AG09319 (cell line): ENCODE measurements at regions not wholly inside any gene's neighbourhood (a gene's known extent, or its start where the extent isn't known, plus 50 kb on each side); places are given as distances from the start of the nearest gene placed in this dataset.

ENCODE experiments used
- DNase-seq: peaks from one replicate; pipeline ENCODE4 v3.0.0-alpha.2; 2010; ENCODE audit warnings: low read depth; ENCODE audit errors: extremely low read depth
- TF ChIP-seq, protein P1 (sequence below): IDR thresholded peaks from 2 replicates; pipeline ENCODE4 v1.5.1; 2011; ENCODE audit warnings: low read depth, mild to moderate bottlenecking, inconsistent platforms, low read length, moderate library complexity

DNA sequence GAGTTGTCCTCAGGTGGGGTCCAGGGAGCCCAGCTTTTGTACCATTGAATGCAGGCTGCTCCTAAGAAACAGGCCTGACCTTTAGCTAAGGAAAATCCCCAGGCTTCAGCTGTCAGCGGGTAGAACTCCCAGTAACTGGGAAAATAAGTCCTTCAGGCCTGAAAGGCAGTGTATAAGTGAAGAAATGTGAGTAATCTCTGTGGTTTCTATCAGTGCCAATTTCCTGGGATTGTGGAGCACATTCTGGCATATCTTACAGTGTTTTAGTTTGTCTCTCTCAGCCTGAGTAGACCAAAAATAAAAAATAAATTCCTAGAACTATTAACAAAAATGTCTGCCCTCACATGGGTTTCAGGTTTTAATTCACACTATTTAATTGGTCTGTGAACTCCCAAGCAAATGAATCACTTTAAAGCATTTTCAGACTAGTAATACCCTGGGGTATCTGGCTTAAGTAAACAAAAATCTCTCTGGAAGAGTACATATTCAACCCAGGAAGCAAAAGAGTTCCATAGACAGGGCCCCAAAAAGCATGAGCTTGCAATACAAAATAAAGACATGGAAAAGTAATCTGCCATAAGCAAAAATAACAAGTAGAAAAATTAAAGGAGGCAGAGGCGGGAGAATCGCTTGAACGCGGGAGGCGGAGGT is 566.2 kb upstream of the NOX3 start:
- TF ChIP-seq, protein P1, sequence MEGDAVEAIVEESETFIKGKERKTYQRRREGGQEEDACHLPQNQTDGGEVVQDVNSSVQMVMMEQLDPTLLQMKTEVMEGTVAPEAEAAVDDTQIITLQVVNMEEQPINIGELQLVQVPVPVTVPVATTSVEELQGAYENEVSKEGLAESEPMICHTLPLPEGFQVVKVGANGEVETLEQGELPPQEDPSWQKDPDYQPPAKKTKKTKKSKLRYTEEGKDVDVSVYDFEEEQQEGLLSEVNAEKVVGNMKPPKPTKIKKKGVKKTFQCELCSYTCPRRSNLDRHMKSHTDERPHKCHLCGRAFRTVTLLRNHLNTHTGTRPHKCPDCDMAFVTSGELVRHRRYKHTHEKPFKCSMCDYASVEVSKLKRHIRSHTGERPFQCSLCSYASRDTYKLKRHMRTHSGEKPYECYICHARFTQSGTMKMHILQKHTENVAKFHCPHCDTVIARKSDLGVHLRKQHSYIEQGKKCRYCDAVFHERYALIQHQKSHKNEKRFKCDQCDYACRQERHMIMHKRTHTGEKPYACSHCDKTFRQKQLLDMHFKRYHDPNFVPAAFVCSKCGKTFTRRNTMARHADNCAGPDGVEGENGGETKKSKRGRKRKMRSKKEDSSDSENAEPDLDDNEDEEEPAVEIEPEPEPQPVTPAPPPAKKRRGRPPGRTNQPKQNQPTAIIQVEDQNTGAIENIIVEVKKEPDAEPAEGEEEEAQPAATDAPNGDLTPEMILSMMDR: no peak
- DNase-seq: no peak

GRCh38 chr6:156017838-156018237 is 562.2 kb upstream of the NOX3 start:
- no peak for DNase-seq
- TF ChIP-seq, protein P1: no peak

GRCh38 chr6:156016186-156016976 is 560.7 kb upstream of the NOX3 start:
- no peak for DNase-seq
- TF ChIP-seq, protein P1: no peak

GRCh38 chr6:156013155-156013554 is 557.5 kb upstream of the NOX3 start:
- DNase-seq: no peak
- TF ChIP-seq, protein P1: no peak

DNA sequence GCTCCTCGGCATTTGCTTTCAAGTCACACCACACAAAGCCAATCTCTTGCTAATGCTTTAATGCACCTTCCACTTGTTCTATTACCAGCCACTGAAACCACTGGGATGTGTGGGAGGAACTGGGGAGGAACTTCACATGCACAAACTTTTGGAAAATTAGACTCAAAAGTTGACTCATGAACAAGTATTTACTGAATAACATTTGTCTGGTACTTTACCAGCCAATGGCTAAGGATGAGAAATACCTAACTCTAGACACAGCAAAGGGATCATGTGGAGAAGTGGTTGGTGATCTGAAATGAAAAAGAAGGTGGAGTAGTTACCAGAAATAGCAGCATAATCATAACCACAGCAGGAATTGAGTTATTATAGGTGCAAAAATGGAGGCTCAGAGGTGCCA is 554.0 kb upstream of the NOX3 start:
- TF ChIP-seq, protein P1: no peak
- DNase-seq: no peak

DNA sequence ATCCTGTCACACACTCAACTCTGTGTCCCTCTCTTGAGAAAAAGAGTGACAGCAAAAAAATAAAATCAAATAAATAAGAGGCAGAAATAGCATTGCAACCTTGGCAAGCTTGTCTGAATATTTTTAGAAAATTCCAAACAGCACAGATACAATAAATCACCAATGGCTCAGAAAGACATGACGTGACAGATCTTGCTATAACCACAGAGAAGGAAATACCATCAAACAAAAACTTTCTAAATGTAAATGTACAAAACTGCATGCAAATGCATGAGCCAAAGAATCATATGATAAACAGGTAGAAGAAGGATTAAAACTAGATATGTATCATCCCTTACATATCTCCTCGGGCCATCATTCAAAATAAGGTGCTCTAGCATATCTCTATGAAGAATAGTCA is 549.2 kb upstream of the NOX3 start:
- no peak for DNase-seq
- TF ChIP-seq, protein P1: no peak

GRCh38 chr6:155996151-155996550 is 540.5 kb upstream of the NOX3 start:
- TF ChIP-seq, protein P1: no peak

More at GRCh38 chr6:155996151-155996550, 540.5 kb upstream of the NOX3 start:
- DNase-seq: no peak
